Testis (tissue), 2 donors: ENCODE measurements at regions not wholly inside any gene's neighbourhood (a gene's known extent, or its start where the extent isn't known, plus 50 kb on each side); places are given as distances from the start of the nearest gene placed in this dataset.

Experiments
- DNase-seq: peaks from one replicate; pipeline ENCODE4 v3.0.0-alpha.2; 2019
- H3K27ac ChIP-seq, 2 donors: fragments of 200-600 bp; sonication (generic); one replicate each; pipeline ENCODE4 v1.5.1; 2019
- H3K27me3 ChIP-seq: fragments of 200-600 bp; sonication (generic); one replicate; pipeline ENCODE4 v1.5.1; 2019
- H3K36me3 ChIP-seq: fragments of 200-600 bp; sonication (generic); one replicate; pipeline ENCODE4 v1.5.1; 2017; ENCODE audit warnings: low read depth; ENCODE audit errors: missing control alignments
- H3K4me1 ChIP-seq: fragments of 200-600 bp; sonication (generic); one replicate; pipeline ENCODE4 v1.5.1; 2019
- H3K4me3 ChIP-seq, 2 donors: fragments of 200-600 bp; sonication (generic); one replicate each; pipeline ENCODE4 v1.5.1; 2017 to 2019
- H3K9me3 ChIP-seq: fragments of 200-600 bp; sonication (generic); one replicate; pipeline ENCODE4 v1.5.1; 2017
- POLR2A ChIP-seq: fragments of 450-650 bp; IDR thresholded peaks from one replicate; pipeline ENCODE4 v1.6.1; 2017; ENCODE audit warnings: antibody characterized with exemption, mild to moderate bottlenecking, moderate library complexity
- WGBS, 2 donors: methylation state at CpG; one replicate each; pipeline ENCODE4 v1.1.5; 2018; 5-methylcytosine and 5-hydroxymethylcytosine counted together
- intact Hi-C: fragments of 100-400 bp; cut with DNase I; formaldehyde crosslinking; loops from one replicate; pipeline ENCODE4 v1.15.1; 2023; ENCODE audit warnings: low total_unique reads
- TF ChIP-seq, protein P1 (sequence below), 3 experiments: fragments of 450-650 bp in 2 of 3; fragments of 200-600 bp in 1 of 3; sonication (generic) in 1 of 3; IDR thresholded peaks; one replicate each; pipeline ENCODE4 v1.5.1; 2016 to 2019; ENCODE audit warnings: antibody characterized with exemption in 3 of 3, mild to moderate bottlenecking in 2 of 3, moderate library complexity in 1 of 3

GRCh38 chr20:57951549-57951948, 241.7 kb upstream of the PMEPA1 start:
- WGBS, 2 donors, result 97 to 98% methylated on average over 3 of the region's 3 CpGs
- Histone ChIP-seq H3K27me3 (no peaks in the 10 kb centered on the region), H3K4me3 (no peak overlapping the region), H3K4me1 (no peaks in the 10 kb centered on the region), H3K9me3 (no peaks in the 10 kb centered on the region), H3K36me3 (no peaks in the 10 kb centered on the region), H3K27ac (no peak overlapping the region)
- TF ChIP-seq POLR2A, result no peak
- TF ChIP-seq, protein P1, sequence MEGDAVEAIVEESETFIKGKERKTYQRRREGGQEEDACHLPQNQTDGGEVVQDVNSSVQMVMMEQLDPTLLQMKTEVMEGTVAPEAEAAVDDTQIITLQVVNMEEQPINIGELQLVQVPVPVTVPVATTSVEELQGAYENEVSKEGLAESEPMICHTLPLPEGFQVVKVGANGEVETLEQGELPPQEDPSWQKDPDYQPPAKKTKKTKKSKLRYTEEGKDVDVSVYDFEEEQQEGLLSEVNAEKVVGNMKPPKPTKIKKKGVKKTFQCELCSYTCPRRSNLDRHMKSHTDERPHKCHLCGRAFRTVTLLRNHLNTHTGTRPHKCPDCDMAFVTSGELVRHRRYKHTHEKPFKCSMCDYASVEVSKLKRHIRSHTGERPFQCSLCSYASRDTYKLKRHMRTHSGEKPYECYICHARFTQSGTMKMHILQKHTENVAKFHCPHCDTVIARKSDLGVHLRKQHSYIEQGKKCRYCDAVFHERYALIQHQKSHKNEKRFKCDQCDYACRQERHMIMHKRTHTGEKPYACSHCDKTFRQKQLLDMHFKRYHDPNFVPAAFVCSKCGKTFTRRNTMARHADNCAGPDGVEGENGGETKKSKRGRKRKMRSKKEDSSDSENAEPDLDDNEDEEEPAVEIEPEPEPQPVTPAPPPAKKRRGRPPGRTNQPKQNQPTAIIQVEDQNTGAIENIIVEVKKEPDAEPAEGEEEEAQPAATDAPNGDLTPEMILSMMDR (IDR thresholded peaks at IDR 0.05), result no peak
- no peak for DNase-seq
- intact Hi-C loops, result no loop called here

- Histone ChIP-seq H3K27me3 (no peaks in the 10 kb centered on the region), H3K27ac (no peak overlapping the region), H3K36me3 (no peaks in the 10 kb centered on the region), H3K4me3 (no peak overlapping the region), H3K4me1 (no peaks in the 10 kb centered on the region), H3K9me3 (no peaks in the 10 kb centered on the region)
- WGBS, 2 donors, result 76 to 78% methylated on average over 14 of the region's 14 CpGs
- intact Hi-C loops, result no loop called here
- no peak for DNase-seq
- no peak for TF ChIP-seq POLR2A
- TF ChIP-seq, protein P1 (IDR thresholded peaks at IDR 0.05), result no peak
Measured at GRCh38 chr20:57950764-57951485, 241.1 kb upstream of the PMEPA1 start.

GRCh38 chr20:57948180-57948955, 238.6 kb upstream of the PMEPA1 start:
- WGBS, 2 donors, result 89 to 93% methylated on average over 9 of the region's 9 CpGs
- H3K27ac ChIP-seq, result no peak overlapping the region
- DNase-seq, result no peak

GRCh38 chr20:57947421-57948179, 237.8 kb upstream of the PMEPA1 start:
- TF ChIP-seq, protein P1 (IDR thresholded peaks at IDR 0.05), result no peak
- TF ChIP-seq POLR2A, result no peak
- H3K27ac ChIP-seq, result no peak overlapping the region
- intact Hi-C loops, result no loop called here
- H3K36me3 ChIP-seq, result no peaks in the 10 kb centered on the region
- 68 to 70% methylated on average over 16 of the region's 16 CpGs for WGBS, 2 donors
- no peak overlapping the region for H3K4me3 ChIP-seq
- no peaks in the 10 kb centered on the region for H3K4me1 ChIP-seq
- DNase-seq, result no peak
- H3K9me3 ChIP-seq, result no peaks in the 10 kb centered on the region
- H3K27me3 ChIP-seq, result no peaks in the 10 kb centered on the region

More at GRCh38 chr20:57948180-57948955, 238.6 kb upstream of the PMEPA1 start:
- Histone ChIP-seq H3K4me1 (no peaks in the 10 kb centered on the region), H3K4me3 (no peak overlapping the region), H3K9me3 (no peaks in the 10 kb centered on the region), H3K36me3 (no peaks in the 10 kb centered on the region), H3K27me3 (no peaks in the 10 kb centered on the region)
- TF ChIP-seq, protein P1 (IDR thresholded peaks at IDR 0.05), result no peak
- no peak for TF ChIP-seq POLR2A
- intact Hi-C loops, result no loop called here
